GM21737 (cell line): ENCODE measurements at regions not wholly inside any gene's neighbourhood (a gene's known extent, or its start where the extent isn't known, plus 50 kb on each side); places are given as distances from the start of the nearest gene placed in this dataset.
"Not testable (repeated sequence)": the region's sequence is repeated elsewhere in the genome, so short reads cannot be mapped to it uniquely, and the experiment has no call there.

ENCODE experiments used
- ATAC-seq: cut with Tn5 transposase; IDR thresholded peaks from one replicate; pipeline ENCODE4 v1.9.1; 2021; ENCODE audit warnings: mild to moderate bottlenecking, moderate library complexity; ENCODE audit not compliant: unreplicated experiment

DNA sequence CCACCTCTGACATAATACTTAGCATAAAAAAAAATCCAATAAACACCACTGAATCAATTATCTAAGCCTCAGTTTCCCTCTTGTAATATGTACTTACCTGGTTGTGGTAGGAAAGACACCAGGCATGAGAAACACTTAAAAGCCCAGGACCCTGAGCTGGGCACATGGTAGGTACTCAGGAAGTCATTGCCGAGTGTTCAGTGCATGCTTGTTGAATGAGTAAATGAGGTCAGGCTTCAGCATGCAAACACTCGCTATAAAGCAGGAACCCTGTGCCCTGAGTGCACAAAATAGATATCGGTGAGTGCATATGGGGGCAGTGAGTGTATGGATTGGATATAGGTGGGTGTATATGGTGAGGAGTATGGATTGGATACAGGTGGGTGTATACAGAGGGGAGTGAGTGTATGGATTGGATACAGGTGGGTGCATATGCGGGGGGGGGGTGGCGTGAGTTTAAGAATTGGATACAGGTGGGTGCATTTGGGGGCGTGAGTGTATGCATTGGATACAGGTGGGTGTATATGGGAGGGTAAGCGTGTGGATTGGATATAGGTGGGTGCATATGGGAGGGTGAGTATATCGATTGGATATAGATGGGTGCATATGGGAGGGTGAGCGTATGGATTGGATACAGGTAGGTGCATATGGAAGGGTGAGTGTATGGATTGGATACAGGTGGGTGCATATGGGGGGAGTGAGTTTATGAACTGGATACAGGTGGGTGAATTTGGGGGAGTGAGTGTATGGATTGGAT is 194.3 kb upstream of the MSX2 start:
- ATAC-seq, result no peak

DNA sequence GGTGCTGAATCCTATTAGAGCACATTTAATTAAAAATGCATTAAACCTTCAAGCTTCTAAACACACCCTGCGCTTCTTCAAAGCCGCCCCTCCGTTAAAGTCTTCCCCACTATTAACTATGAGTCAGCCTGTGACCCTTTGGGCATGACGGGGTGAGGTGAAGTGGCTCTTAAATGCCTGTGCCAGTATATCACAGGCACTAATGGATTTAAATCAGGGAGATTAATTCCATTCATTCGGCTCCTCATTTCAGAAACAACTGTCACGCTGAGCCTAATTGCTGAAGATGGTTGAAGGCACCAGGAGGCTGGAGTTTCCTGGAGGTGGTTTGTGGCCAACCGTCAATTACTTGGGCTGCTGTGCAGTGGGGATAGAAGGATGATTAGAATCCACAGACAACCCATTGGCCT is 192.6 kb upstream of the MSX2 start:
- no peak for ATAC-seq

DNA sequence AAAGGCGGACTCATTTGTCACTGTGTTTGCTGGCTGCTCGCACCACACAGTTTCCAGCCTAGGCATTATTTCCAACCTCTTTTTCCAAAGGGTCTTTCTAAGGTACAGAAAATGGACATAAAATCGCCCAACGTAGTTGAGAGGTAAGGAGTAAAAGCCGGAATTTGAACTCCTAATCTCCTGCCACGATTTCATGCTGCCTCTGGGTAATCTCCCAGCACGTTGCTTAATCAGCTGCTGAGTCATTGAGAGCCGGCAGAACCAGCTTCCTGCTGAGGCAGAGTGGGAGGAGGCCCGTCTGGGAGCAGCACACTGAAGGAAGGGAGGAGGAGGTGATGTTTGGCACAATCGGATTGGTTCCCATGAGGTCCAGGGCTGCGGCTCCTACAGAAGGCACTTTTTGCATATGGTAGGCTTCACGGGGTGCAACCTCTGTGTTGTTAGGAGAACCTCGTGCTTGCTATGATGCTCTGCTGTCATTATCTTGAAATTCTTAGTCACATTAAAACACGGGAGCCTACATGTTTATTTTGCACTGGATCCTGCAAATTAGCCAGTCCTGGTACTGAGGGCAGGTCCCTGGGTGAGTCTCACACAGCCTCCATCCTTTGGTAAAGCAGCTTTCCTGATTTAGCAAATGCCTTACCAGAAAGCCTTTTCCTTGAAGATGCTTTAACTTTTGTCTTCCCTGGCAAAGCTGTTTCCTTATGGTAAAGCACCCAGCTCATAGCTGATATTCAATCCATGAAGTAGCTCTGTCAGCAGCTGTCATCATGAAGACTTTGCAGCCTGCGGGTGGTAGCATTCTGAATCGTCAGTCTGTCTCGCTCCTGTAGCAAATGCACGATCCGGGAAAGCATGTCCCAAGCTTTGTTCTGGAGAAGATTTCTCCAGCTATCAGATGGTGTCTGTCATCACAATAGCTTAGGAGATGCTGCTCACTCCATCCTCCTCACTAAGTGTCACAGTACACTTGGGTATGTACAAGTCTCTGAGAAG is 191.6 kb upstream of the MSX2 start:
- ATAC-seq, result no peak

DNA sequence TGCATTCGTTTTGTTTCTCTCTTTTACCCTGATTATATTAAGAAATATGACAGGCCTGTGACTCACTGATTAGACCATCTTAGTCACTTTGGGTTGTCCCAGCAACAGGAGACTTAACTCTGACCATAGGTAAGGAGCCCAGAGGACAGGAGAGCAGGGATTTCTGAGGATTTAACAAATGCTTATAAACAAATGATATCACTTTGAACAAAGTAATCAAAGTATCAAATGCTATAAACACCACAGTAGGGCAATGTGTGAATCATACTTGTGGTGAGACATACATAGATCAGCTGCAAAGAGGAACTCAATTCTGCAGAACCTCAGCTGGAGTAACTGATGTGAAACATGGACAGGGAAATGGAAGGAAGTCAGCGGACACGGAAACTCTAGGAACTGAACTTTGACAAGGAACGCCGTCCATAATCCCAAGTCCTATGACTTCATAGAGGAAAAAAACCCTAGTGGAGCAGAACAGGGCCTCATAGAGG is 190.6 kb upstream of the MSX2 start:
- no peak for ATAC-seq

DNA sequence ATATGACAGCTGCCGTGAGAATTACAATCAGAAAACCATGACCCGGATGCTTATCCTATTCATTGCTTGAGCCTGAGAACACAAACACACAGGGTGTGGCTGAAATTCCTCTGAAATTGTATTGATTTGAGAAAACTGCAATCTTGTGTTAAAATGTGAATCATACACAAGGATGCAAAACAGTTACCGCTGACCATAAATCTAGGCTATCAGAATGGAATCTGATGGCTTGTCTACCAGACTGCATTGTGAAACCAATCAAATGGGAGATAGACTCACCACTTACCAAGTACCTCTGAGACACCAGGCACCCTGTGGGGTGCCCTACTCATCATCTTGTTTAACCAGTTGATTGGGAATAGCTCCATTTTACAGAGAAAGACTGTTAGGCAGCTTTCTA is 188.7 kb upstream of the MSX2 start:
- no peak for ATAC-seq

DNA sequence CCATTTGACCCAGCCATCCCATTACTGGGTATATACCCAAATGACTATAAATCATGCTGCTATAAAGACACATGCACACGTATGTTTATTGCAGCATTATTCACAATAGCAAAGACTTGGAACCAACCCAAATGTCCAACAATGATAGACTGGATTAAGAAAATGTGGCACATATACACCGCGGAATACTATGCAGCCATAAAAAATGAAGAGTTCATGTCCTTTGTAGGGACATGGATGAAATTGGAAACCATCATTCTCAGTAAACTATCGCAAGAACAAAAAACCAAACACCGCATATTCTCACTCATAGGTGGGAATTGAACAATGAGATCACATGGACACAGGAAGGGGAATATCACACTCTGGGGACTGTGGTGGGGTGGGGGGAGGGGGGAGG is 184.6 kb upstream of the MSX2 start:
- not testable (repeated sequence) for ATAC-seq

DNA sequence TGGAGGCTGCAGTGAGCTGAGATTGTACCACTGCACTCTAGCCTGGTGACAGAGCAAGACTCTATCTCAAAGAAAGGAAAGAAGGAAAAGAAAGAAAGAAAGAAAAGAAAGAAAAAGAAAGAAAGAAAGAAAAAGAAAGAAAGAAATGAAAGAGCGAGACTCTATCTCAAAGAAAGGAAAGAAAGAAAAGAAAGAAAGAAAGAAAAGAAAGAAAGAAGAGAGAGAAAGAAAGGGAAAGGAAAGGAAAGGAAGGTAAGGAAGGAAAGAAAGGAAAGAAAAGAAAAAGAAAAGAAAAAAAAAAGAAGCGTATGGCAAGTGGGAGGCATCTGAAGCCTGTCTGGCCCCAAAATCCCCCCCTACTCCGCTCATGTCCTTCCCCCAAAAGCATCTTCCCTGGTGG is 182.3 kb upstream of the MSX2 start:
- no peak for ATAC-seq

DNA sequence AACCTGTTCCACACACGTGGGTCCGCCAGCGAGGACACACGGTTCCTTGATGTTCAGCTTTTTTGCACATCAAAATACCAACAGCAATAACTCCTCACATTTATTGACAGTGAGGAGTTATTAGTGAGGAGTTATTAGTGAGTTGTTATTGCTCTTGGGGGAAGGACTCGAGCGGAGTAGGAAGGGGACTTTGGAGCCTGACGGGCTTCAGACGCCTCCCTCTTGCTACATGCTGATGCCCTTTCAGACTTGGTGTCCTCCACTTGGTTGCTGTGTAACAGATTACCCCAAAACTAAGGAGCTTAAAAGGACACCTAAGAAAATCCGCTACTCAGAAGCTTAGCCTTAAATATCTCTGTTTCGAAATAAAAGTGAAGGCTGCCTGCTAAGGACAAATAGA is 181.9 kb upstream of the MSX2 start:
- no peak for ATAC-seq

DNA sequence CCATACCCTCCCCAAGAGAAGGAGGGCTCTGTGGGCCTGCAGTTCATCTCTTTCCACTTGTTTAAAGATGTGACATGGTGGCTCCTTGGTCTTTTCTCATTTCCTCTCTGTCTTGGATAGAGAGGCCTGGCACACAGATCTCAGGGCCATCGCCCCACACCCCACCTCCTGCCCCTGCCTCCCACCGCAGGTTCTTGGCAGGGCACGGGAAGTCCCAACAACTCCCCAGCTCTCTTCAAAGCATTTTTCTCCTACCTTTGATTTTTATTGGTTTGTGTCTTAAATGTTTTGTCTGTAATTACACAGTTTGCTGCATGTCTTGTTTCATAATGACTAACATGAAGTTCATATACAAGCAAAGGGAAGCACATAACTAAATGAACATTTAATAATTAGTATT is 178.5 kb upstream of the MSX2 start:
- ATAC-seq, result no peak

DNA sequence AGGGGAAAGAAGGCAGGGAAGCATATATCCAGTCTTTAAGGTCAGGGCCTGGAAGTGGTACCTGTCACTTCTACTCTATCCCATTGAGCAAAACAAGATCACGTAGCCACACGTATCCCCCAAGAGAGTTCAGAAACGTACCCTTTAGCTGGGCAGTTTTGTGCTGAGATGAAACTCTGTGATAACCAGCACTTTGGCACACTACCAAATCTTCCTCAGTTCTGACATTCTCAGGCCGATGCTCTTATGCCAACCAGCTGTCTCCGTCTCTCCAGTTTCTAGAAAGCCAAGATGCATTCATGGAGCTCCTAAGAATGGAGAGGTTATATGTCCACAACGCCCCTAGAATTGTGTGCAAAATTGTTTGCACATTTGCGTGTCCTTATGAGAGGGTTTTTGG is 176.6 kb upstream of the MSX2 start:
- ATAC-seq, result no peak

DNA sequence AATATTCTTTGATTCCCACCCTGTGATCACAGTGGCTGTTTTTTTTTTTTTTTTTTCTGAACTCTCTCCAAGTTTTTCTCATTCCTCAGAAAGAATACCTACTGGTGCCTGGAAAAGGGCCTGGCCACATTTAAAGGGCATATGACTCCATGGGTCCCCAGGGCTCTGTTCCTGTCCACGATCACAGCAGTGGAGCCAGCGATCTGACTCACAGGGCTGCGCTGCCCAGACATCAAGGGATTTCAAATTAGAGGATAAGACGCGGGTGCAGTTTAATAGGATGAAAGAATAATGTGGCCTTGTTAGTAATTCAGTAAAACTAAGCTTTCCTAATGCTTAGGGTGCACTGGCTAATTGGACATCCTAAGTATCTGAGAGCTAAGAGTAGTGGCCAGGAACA is 175.1 kb upstream of the MSX2 start:
- no peak for ATAC-seq

DNA sequence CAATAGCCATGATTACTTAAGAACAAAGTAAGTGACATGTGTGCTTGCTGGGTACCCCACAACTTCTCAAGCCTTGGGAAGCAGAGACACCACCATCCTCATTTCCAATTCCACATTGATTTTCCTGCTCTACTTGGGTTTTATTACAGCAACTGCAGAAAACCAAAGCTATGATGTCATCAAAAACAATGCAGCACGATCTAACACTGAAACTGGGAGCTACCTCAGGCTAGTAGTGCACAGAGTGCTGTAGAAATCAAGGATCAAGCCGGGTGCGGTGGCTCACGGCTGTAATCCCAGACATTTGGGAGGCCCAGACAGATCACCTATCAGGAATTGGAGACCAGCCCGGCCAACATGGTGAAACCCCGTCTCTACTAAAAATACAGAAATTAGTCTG is 174.4 kb upstream of the MSX2 start:
- no peak for ATAC-seq

DNA sequence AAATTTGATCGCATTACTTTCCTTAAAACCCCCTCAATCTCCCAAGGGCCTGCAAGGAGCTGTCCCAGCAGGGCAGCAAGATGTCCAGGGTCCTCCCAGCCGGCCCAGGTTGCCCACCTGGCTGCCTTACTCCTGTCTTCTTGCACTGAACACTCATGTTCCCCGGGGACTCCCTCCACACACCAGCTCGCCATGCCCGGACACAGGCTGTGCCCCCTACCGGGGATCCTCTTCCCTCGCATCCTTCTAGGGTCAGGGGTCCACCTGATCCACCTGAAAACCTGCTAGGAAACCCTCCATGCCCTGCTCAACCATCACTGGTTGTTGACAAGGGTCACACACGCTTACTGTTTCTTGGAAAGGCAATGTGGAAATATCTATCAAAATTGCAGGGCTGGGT is 172.0 kb upstream of the MSX2 start:
- ATAC-seq, result no peak

DNA sequence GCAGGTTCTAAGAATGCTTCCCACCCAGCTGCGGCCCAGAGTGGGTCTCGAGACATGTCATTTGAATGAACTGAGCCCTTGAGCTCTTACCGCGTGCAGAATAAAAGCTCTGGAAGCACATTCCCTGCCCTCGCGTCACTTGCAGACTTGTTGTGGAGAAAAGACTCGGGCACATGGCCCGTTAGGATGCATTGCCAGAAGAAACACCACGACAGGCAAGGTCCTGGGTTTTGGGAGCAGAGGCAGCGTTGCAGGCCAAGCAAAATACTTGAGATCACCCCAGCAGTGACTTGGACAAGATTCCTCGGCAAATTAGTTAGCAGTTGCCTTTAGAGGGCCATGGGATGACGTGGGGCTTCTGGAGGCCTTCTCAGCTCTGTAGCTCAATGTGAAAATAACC is 170.8 kb upstream of the MSX2 start:
- ATAC-seq, result no peak

DNA sequence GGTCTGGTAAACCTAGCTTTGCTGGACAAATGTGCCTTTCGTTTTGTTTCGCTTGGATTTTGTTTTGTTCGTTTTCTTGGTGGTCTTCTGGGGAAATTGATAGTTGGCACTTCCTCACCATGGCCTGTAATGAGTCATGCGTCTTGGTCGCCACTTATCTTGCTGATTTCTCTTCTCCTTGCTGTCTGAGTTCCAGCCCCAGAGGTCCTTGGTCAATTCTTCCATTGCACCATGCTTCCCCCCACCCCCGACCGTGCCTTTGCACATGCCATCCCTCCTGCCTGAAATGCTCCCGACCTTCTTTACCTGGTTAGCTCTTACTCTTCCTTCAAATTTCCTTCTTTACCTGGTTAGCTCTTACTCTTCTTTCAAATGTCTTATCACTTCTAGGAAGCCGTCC is 168.7 kb upstream of the MSX2 start:
- no peak for ATAC-seq

DNA sequence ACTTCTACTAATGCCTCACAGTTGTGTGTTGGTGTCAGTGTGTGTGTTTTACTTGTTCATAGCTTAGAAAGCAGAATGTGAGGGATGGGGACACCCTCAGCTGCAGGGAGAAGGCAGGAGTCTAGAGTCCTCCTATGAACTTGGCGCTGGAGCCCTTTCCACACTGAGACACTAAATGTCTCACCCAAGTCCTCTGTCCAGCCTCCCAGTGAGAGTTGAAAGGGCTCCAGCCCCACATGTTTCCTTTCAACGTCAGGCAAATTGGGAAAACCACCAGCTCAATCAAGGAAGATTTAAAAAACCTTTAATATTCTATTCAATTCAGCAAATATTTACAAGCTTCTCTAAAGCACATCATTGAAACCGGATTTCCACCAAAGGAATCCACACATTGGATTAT is 167.6 kb upstream of the MSX2 start:
- ATAC-seq, result no peak

DNA sequence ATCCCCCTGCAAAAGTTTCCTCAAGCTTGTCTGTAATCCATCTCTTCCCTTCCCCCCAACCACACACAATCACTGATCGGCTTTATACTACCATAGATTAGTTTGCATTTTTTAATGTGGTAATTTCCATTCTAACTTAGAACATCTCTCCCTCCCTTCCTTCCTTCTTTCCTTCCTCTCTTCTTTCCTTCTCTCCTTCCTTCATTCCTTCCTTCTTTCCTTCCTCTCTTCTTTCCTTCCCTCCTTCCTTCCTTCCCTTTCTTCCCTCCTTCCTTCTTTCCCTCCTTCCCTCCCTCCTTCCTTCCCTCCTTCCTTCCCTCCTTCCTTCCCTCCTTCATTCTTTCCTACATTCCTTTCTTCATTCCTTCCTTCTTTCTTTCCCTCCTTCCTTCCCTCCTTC is 166.2 kb upstream of the MSX2 start:
- ATAC-seq, result no peak

DNA sequence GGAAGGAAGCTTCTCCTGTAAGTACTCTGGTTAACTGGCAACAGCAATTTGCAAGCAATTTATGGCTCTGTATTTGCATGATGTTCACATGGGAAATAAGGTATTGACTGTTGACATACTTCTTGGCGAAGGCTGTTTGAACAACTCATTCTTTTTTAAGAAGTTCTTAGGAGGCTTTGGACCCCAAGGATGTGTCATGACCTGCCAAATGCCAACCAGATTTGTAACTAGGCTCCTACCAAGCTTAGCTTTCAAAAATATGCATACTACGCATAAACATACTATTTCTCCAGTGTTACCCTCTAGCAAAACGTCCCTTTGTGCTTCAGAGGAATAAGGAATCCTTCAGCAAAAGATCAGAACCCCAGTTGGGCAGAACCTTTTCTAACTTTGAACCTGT is 165.2 kb upstream of the MSX2 start:
- ATAC-seq, result no peak

DNA sequence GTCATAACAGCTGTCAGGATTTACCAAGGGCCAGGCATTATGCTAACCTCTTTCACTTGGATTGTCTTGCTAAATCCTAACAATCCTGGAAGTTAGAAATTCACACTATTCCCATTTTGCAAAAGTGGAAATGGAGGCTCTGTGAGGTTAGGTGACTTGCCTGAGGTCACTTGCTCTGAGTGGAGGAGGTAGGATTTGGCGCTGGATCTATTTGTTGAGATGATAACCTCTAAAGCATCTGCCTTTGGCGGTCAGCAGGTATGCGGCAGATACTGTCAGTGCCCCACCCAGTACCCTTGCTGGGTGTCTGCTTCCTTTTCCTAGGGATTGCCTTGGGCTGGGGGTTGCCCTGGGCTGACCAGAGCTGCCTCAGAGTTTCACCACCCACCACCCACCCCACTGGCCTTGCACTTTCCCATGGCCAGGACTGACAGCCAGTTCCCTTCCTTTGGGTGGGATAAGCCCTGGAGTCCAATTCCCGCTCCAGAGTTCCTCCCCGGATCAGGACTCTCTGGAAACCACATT is 164.8 kb upstream of the MSX2 start:
- no peak for ATAC-seq

DNA sequence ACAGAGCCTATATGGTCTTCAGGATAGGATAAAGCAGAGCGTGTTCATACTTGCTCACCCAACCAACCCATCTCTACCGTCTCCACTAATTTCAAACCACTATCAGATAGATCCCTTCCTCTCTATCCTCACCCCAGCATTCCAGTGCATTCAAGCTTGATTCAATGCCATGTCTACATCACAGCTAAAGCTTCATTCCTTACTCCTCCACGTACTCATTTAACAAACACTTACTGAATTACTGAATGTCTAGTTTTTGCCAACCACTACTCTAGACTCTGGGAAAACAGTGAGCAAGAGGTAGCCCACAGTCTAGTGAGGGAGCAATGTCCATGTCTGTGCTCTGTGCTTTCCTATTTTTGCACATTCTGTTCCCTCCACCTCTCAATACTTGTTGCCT is 163.5 kb upstream of the MSX2 start:
- ATAC-seq, result no peak

DNA sequence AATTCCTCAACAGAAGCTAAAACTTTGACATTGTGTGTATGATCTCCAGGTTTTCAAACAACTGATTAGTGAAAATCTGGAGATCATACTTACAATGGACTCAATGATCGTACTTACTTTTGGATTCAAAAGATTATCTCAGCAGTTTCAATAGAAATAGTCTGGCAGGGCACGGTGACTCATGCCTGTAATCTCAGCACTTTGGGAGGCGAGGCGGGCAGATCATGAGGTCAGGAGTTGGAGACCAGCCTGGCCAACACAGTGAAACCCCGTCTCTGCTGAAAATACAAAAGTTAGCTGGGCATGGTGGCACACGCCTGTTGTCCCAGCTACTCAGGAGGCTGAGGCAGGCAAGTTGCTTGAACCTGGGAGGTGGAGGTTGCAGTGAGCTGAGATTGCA is 161.3 kb upstream of the MSX2 start:
- not testable (repeated sequence) for ATAC-seq

DNA sequence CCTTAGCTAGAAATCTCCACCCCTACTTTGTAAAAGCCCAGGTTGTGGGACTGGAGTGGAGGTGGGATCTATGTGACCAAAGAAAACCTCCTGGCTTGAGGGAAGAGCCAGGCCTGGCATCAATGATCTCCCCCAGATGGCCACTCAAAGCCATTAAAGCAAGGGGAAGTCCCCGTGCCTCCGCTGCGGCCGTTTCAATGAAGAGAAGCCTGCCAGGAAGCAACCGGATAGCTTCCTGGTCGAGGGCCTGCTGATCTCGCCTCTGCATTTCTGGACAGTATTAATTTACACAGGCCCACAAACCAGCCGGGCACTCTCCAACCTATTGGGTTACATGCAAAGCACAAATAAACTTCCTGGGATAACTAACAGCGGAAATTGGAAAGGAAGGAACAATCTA is 160.5 kb upstream of the MSX2 start:
- ATAC-seq, result no peak
